Ishikawa (cell line): ENCODE measurements at regions not wholly inside any gene's neighbourhood (a gene's known extent, or its start where the extent isn't known, plus 50 kb on each side); places are given as distances from the start of the nearest gene placed in this dataset.

ENCODE experiments used
- CREB1 ChIP-seq: IDR thresholded peaks from 2 replicates; pipeline ENCODE4 v1.6.1; 2012; ENCODE audit warnings: low read depth
- EGR1 ChIP-seq: IDR thresholded peaks from 2 replicates; pipeline ENCODE4 v1.6.1; 2012
- REST ChIP-seq: IDR thresholded peaks from 2 replicates; pipeline ENCODE4 v1.6.1; 2012; ENCODE audit warnings: low read depth, mild to moderate bottlenecking
- TAF1 ChIP-seq: IDR thresholded peaks from 2 replicates; pipeline ENCODE4 v1.6.1; 2012; ENCODE audit warnings: low read depth, mild to moderate bottlenecking
- YY1 ChIP-seq: IDR thresholded peaks from 2 replicates; pipeline ENCODE4 v1.6.1; 2012; ENCODE audit warnings: low read depth

GRCh38 chr16:85440744-85441143, 172.4 kb upstream of the GSE1 start:
- TF ChIP-seq REST (no peak), YY1 (no peak), TAF1 (no peak), EGR1 (no peak), CREB1 (no peak)
